HG02623 (cell line): ENCODE measurements at regions not wholly inside any gene's neighbourhood (a gene's known extent, or its start where the extent isn't known, plus 50 kb on each side); places are given as distances from the start of the nearest gene placed in this dataset.
"Not testable (repeated sequence)": the region's sequence is repeated elsewhere in the genome, so short reads cannot be mapped to it uniquely, and the experiment has no call there.

Source experiments
- ATAC-seq: cut with Tn5 transposase; IDR thresholded peaks from one replicate; pipeline ENCODE4 v1.9.1; 2021; ENCODE audit warnings: moderate library complexity; ENCODE audit not compliant: unreplicated experiment

GRCh38 chr3:11713171-11713570 is 69.5 kb upstream of the VGLL4 start:
- ATAC-seq, result no peak

GRCh38 chr3:11712646-11713045 is 68.9 kb upstream of the VGLL4 start:
- no peak for ATAC-seq

GRCh38 chr3:11711876-11712275 is 68.2 kb upstream of the VGLL4 start:
- no peak for ATAC-seq

GRCh38 chr3:11709782-11710181 is 66.1 kb upstream of the VGLL4 start:
- ATAC-seq, result no peak

GRCh38 chr3:11707084-11707483 is 63.4 kb upstream of the VGLL4 start:
- ATAC-seq, result not testable (repeated sequence)

GRCh38 chr3:11706604-11707003 is 62.9 kb upstream of the VGLL4 start:
- ATAC-seq, result no peak

GRCh38 chr3:11705049-11705448 is 61.3 kb upstream of the VGLL4 start:
- no peak for ATAC-seq

- ATAC-seq, result no peak
Measured at GRCh38 chr3:11703146-11703545, 59.4 kb upstream of the VGLL4 start.

GRCh38 chr3:11699083-11699427 is 55.3 kb upstream of the VGLL4 start:
- no peak for ATAC-seq

- ATAC-seq, result no peak
Measured at GRCh38 chr3:11698326-11699082, 54.8 kb upstream of the VGLL4 start.

GRCh38 chr3:11697701-11698100 is 54.0 kb upstream of the VGLL4 start:
- ATAC-seq, result no peak

- no peak for ATAC-seq
Measured at GRCh38 chr3:11696054-11696453, 52.3 kb upstream of the VGLL4 start.
